ENCODE measurements at regions not wholly inside any gene's neighbourhood (a gene's known extent, or its start where the extent isn't known, plus 50 kb on each side); places are given as distances from the start of the nearest gene placed in this dataset.

- TF ChIP-seq CTCF (IDR thresholded peaks at IDR 0.05) (no peak), POLR2A (IDR thresholded peaks at IDR 0.05) (no peak)
Measured at GRCh38 chr18:22484471-22484870, 66.8 kb upstream of the CTAGE1 start.

All from esophagus squamous epithelium (tissue), 4 donors.